IPS-20b (cell line): ENCODE measurements at regions not wholly inside any gene's neighbourhood (a gene's known extent, or its start where the extent isn't known, plus 50 kb on each side); places are given as distances from the start of the nearest gene placed in this dataset.

Source experiments
- H3K27ac ChIP-seq: one replicate; pipeline ENCODE4 v1.5.1; 2013; ENCODE audit warnings: low read length
- H3K27me3 ChIP-seq: 2 replicates; pipeline ENCODE4 v1.6.1; 2013; ENCODE audit warnings: mild to moderate bottlenecking, low read length, inconsistent platforms; ENCODE audit not compliant: insufficient read depth
- H3K36me3 ChIP-seq: 2 replicates; pipeline ENCODE4 v1.6.1; 2013; ENCODE audit warnings: low read depth, mild to moderate bottlenecking, inconsistent platforms, low read length, moderate library complexity; ENCODE audit not compliant: insufficient read depth
- H3K4me1 ChIP-seq: 2 replicates; pipeline ENCODE4 v1.6.1; 2013; ENCODE audit warnings: mild to moderate bottlenecking, control low read depth, inconsistent platforms, low read length, moderate library complexity; ENCODE audit not compliant: insufficient read depth
- H3K4me3 ChIP-seq: 2 replicates; pipeline ENCODE4 v1.5.1; 2013; ENCODE audit warnings: mild to moderate bottlenecking, low read length, inconsistent platforms
- H3K9ac ChIP-seq: 2 replicates; pipeline ENCODE4 v1.6.1; 2013; ENCODE audit warnings: low read depth, mild to moderate bottlenecking, inconsistent platforms, low read length, moderate library complexity
- H3K9me3 ChIP-seq: 2 replicates; pipeline ENCODE4 v1.6.1; 2013; ENCODE audit warnings: mild to moderate bottlenecking, low read depth, low read length, inconsistent platforms; ENCODE audit not compliant: insufficient read depth

DNA sequence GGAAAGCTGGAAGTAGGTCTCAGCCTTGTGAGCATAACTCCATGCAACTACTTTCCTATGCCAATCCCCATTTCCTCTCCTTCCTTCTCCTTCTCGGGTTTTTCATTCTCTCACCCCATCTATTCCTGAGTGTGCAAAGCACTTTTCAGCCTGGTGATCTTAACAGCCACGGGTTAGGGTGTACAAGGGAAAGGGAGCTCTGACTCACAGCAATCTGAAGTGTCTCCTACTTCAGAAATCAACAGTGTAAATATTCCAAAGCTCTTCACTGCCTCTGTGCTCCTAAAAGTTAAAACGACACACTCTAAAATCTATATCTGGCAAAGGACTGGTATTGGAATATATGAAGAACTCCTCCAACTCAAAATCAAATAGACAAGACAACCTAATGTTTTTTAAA, 268.0 kb upstream of the IRX3 start:
- Histone ChIP-seq H3K27ac (no peak overlapping the region), H3K9me3 (peaks cover 6% of the 10 kb centered on the region; the same call in 1 of the 2 replicates), H3K27me3 (no peaks in the 10 kb centered on the region), H3K4me1 (no peaks in the 10 kb centered on the region), H3K36me3 (no peaks in the 10 kb centered on the region), H3K4me3 (no peak overlapping the region), H3K9ac (no peak overlapping the region)

DNA sequence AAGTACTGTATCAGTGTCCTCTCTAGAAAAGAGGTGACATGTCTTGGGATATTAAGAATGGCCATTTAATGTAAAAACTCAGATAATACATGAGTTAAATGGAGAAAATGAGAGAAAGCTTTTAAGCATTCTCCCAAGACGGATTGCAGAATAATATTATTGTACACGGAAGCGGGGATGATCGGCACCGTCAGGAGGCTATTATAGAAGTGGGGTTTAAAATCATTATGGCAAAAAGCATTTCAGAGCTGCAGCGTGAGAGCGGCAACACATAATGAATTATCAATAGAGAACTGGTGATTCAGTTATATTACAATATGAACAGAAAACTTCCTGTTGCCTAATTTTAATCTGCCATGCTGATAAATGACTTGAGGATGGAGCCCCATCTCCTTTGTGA, 261.7 kb upstream of the IRX3 start:
- H3K4me1 ChIP-seq = no peaks in the 10 kb centered on the region
- no peaks in the 10 kb centered on the region for H3K36me3 ChIP-seq
- H3K9me3 ChIP-seq = no peaks in the 10 kb centered on the region
- H3K4me3 ChIP-seq = no peak overlapping the region
- no peak overlapping the region for H3K27ac ChIP-seq
- H3K9ac ChIP-seq = no peak overlapping the region
- no peaks in the 10 kb centered on the region; the same call in 1 of the 2 replicates for H3K27me3 ChIP-seq

DNA sequence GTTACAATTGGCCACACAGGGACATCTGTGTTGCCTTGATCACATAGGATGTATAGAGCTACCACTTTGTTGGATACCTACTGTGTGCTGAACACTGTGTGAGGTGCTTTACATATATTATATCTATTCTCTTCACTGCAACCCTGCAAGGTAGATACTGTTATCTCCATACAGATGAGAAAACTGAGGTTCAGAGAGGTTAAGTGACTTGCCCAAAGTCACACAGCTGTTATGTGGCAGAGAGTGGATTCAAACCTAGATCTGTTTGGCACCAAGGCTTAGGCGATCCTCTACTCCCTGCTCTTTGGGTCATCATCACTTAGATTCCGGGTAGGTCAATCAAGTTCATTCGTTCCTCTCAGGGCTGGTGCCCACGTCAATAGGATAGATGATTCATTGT, 260.5 kb upstream of the IRX3 start:
- Histone ChIP-seq H3K36me3 (no peaks in the 10 kb centered on the region), H3K27ac (no peak overlapping the region), H3K27me3 (no peaks in the 10 kb centered on the region; the same call in 1 of the 2 replicates), H3K9me3 (no peaks in the 10 kb centered on the region), H3K9ac (no peak overlapping the region), H3K4me1 (no peaks in the 10 kb centered on the region), H3K4me3 (no peak overlapping the region)

DNA sequence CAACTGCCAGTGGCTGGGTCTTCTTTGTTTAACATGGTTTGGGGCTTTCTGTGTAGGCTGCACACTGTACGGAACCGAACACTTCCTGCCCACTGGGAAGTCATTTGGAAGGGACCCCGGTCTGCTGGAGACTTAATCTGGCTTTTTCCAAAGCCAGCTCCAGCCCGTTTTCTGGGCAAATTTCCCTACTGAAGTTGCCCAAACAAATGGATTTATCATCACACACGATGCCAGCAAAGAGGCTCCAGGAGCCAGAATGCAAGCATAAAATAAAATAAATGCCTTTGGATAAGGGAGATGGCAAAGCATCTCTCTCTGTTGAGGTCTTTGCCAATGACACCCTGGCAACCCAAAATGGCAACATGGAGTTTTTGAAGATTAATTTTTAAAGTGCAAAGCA, 259.9 kb upstream of the IRX3 start:
- no peaks in the 10 kb centered on the region for H3K36me3 ChIP-seq
- no peak overlapping the region for H3K4me3 ChIP-seq
- no peaks in the 10 kb centered on the region; the same call in 1 of the 2 replicates for H3K27me3 ChIP-seq
- no peak overlapping the region for H3K27ac ChIP-seq
- no peaks in the 10 kb centered on the region for H3K4me1 ChIP-seq
- no peak overlapping the region for H3K9ac ChIP-seq
- H3K9me3 ChIP-seq = no peaks in the 10 kb centered on the region

DNA sequence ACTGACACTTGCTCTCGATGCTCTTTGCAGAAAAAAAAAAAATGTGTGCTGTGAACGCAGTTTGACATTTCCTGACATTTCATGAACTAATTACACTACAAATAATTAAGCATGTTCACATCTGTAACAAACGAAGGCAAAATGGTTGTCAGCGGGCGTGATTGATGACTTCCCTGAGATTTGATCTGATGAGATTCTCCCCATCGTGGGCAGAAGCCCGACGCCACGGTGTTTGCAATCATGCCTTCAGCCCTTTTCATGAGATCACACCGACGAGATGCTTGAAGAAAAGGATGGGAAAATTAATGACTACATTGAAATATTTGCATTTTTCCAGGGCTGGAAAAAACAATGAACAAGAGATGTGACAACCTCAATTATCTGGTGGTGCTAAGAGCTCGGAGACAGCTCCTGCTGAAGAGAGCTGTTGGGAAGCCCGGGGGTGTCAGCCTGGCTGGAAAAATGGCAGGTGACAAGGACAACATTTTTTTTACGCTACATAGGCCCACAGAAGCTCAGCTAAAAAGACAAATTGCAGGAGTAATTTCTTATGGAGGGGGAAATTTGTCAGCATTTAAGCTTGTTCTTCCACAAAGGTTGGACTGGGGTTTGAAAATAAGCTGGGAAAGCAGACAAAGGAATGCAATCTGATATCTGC, 259.4 kb upstream of the IRX3 start:
- Histone ChIP-seq H3K36me3 (no peaks in the 10 kb centered on the region), H3K27me3 (no peaks in the 10 kb centered on the region; the same call in 1 of the 2 replicates), H3K27ac (no peak overlapping the region), H3K9me3 (no peaks in the 10 kb centered on the region), H3K4me1 (no peaks in the 10 kb centered on the region), H3K9ac (no peak overlapping the region), H3K4me3 (no peak overlapping the region)

DNA sequence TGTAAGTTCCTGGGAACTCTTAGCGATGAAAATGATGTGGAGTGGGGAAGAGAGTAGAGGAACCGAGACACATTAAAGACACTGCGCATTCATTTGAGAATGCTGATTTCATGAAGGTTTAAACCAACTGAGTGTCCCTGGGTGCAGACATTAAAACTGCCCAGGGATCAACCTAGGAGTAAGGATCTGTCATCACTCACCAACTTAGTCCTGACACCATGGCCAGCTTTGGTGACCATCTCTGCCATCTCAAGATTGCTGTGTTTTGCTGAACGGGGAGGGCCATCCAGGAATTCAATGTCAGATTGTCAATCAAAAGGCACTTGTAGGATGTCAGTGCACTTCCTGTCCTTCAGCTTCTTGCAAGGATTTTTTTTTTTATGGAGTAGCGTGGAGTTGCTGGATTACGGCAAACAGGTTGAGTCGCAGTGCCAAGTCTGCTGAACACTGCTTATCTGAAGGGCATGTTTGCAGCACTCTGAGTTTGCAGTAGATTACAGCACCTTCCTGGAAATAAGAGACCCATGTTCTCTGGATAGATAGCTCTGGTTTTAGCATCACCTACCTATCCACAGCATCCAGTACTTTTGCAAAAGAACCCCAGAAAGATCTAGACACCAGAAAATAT, 258.1 kb upstream of the IRX3 start:
- Histone ChIP-seq H3K9ac (no peak overlapping the region), H3K27me3 (no peaks in the 10 kb centered on the region; the same call in 1 of the 2 replicates), H3K4me3 (no peak overlapping the region), H3K4me1 (no peaks in the 10 kb centered on the region), H3K9me3 (no peaks in the 10 kb centered on the region), H3K27ac (no peak overlapping the region), H3K36me3 (no peaks in the 10 kb centered on the region)

DNA sequence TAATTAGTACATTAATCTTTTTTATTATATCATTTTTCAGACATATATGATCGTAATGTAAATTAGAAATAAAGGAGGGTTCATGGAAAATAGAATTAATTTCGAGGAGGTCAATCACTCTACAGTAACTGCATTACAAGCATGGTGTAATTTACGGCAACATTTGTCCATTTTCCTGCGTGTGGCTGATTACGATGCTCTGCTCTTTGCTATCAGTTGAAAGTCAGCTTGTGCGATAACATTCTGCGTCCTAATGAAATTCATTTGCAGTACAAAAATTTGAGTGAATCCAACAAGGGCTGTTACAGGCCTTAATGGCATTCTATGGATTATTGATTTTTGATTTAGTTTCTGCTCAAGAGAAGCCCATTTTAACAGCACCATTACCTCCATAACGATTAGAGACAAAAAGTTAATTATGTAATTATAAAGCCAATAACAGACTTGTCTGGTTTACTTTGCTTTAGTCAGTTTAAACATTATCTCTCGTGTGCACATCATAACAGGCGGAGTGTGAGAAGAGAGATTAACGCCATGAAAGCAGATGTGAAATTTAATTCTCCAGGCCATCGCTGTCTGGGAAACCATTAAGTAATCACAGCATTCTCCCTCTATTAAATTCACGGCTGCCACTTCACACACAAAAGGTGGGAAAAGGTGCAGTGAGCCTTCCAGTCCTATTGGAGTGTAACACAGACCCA, 256.4 kb upstream of the IRX3 start:
- Histone ChIP-seq H3K27ac (no peak overlapping the region), H3K36me3 (no peaks in the 10 kb centered on the region), H3K4me3 (no peak overlapping the region), H3K9me3 (no peaks in the 10 kb centered on the region), H3K27me3 (no peaks in the 10 kb centered on the region; the same call in 1 of the 2 replicates), H3K9ac (no peak overlapping the region), H3K4me1 (peaks cover 2% of the 10 kb centered on the region; the same call in 1 of the 2 replicates)

DNA sequence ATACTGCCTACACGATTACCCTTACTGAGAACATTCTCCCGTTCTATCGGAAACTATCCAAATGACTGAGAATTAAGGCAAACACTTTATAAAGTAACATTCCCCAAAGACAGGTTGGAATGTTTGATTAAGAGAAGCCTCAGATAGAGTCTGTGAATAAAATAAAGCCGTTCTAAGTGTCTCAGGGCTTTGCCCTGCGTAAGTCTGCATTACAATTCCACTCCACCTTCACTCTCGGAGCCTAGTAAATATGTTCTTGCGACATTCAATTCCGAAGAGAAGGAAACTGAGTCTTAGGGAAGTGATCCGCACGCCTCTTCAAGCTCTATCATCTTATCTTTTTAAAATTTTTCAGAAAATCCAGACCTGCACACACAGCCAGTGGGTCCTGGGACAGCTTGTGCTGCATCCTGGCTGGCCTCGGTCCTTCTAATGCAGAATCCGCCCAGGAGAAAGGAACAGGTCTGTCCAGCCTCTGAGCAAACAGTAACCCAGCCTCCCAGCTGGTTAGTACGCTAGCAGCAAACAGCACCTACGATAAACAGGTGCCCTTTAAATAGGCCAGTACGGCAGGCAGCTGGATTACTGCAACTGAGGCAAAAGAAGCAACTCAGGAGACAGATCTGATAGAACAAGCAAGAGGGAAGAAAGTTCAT, 254.1 kb upstream of the IRX3 start:
- H3K27ac ChIP-seq = no peak overlapping the region

DNA sequence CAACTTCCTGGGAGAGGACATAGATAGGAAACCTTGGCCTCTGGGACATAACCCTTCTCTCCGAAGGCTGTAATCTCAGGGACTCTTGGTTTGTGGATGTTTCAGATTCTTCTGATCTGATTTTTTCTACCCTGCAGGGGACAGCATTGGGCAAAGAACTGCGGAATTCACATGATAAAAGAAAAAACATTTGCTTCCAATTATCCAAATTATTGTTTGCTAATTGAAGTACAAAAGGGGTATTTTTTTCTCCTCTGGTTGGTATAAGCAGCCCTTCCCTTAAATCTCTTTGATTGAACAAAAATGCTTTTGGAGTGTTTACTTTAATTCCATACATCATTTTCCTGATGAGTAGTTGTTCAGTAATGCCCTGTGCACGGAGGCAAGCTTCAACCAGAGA, 251.7 kb upstream of the IRX3 start:
- H3K9me3 ChIP-seq = 0 out of 2 replicates have a peak, but pooled peaks cover 3% of the 10 kb centered on the region
- H3K36me3 ChIP-seq = no peaks in the 10 kb centered on the region
- H3K27me3 ChIP-seq = no peaks in the 10 kb centered on the region
- H3K9ac ChIP-seq = no peak overlapping the region
- peaks cover 4% of the 10 kb centered on the region; the same call in 1 of the 2 replicates for H3K4me1 ChIP-seq
- H3K27ac ChIP-seq = no peak overlapping the region
- H3K4me3 ChIP-seq = no peak overlapping the region

More for the DNA sequence above, 254.1 kb upstream of the IRX3 start:
- H3K36me3 ChIP-seq = no peaks in the 10 kb centered on the region
- H3K4me1 ChIP-seq = peaks cover 4% of the 10 kb centered on the region; the same call in 1 of the 2 replicates
- H3K9ac ChIP-seq = no peak overlapping the region
- H3K27me3 ChIP-seq = no peaks in the 10 kb centered on the region
- no peak overlapping the region for H3K4me3 ChIP-seq
- no peaks in the 10 kb centered on the region for H3K9me3 ChIP-seq

DNA sequence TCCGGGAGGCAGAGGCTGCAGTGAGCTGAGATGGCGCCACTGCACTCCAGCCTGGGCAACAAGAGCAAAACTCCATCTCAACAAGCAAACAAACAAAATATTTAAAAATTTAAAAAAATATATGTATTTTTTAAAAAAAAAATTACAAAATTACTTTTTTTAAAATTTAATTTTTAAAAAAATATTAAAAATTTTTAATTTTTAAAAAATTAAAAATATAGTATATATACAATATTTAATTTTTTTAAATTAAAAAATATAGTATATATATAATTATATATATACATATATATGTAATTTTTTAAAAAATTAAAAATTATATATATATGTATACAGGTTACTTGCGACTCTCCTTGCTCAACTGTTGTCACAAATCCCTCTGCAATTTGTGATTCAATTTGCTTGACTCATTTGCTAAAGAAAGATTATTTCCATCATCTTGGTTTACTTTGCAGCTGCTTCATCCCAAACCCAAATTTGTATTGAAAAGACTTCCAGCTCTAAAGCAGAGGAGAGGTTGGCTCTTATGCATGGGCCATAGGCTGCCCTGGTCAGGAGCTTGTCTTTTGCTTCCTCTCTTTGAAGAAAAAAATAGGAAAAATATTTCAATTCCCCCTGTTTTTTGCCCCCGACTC, 247.4 kb upstream of the IRX3 start:
- Histone ChIP-seq H3K36me3 (no peaks in the 10 kb centered on the region), H3K9ac (no peak overlapping the region), H3K9me3 (0 out of 2 replicates have a peak, but pooled peaks cover 4% of the 10 kb centered on the region), H3K27me3 (no peaks in the 10 kb centered on the region), H3K4me1 (peaks cover 4% of the 10 kb centered on the region; the same call in 1 of the 2 replicates), H3K27ac (no peak overlapping the region), H3K4me3 (no peak overlapping the region)

DNA sequence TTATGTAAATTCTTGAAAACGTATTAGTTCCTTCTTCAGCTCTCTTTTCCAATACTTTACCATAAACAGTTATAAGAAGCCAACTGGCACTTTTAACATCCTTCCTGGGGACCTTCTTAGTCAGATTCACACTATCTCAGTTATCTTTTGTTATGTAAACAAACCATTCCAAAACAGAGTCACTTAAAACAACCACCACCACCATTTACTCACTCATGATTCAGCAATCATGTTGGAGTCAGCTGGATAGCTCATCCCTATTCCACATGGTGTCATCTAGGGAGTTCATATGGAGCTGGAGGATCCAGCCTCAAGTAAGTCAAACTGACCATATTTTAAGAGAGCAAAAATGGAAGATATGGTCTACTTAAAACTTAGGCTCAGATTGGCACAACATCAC, 240.3 kb upstream of the IRX3 start:
- H3K4me1 ChIP-seq = no peaks in the 10 kb centered on the region

More for the DNA sequence above, 240.3 kb upstream of the IRX3 start:
- no peak overlapping the region for H3K27ac ChIP-seq
- H3K27me3 ChIP-seq = no peaks in the 10 kb centered on the region
- no peak overlapping the region for H3K9ac ChIP-seq
- H3K9me3 ChIP-seq = peaks cover 9% of the 10 kb centered on the region; the same call in 1 of the 2 replicates
- H3K36me3 ChIP-seq = no peaks in the 10 kb centered on the region
- H3K4me3 ChIP-seq = no peak overlapping the region
